Hepatic stellate cell (primary cell): ENCODE measurements at regions not wholly inside any gene's neighbourhood (a gene's known extent, or its start where the extent isn't known, plus 50 kb on each side); places are given as distances from the start of the nearest gene placed in this dataset.

ENCODE experiments used
- DNase-seq: peaks from one replicate; pipeline ENCODE4 v3.0.0; 2011; ENCODE audit warnings: low spot score

DNA sequence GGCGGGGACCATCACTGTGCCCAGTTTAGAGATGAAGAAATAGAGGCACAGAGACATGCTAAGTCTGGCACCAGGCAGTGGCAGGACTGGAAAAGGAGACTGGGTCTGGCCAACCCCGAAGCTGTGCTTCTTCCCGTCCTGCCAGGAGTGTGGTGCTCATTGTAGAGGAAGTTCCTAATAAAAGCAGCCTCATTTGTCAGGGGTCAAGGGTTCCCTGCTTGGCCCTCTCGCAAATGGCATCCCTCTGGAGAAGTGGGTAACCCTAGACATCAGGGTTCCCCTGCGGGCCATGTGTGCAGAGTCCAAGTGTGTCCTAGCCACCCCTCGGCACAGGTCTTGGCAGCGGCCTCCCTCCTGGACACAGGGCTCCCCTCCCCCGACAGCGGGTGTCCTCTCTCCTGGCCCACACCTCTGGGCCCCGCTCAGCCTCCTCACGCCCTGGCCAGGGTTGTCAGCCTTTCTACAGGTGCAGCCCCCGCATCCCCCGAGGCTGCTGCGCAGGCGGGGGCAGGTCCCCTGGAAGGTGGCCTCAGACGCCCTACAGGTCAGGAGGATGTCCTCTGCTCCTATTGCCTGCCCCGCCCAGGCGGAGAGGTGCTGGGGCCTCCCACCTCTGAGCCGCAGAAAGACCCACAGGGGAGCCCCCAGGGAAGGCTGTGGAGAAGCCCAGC, 61.8 kb upstream of the PRR20G start:
- no peak for DNase-seq

DNA sequence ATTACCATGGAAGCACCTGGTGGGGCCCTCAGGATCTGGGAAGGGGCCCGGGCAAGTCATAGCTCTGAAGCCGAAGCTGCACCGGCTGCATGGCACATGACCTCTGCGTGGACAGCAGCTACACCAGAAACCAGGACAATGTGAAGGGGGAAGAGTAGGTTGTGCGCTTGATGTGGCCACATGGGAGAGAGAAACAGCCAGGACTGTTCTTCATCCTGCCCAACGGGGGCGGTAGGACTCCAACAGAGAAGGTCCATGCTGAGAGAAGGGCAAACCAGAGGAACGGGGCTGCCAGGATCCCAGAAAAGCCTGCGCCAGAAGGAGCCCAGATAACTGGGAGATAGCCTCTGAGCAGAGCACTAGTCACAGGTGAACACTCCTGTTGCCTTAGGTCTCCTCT, 54.9 kb upstream of the PRR20G start:
- no peak for DNase-seq

GRCh38 chr3:127339928-127340861, 52.3 kb upstream of the PRR20G start:
- DNase-seq = no peak

- DNase-seq = no peak
These were observed 51.2 kb upstream of the PRR20G start for GRCh38 chr3:127339016-127339415.

GRCh38 chr3:127337911-127338531, 50.2 kb upstream of the PRR20G start:
- DNase-seq = no peak
